Inferior parietal cortex (tissue), 1 donor: ENCODE measurements at regions not wholly inside any gene's neighbourhood (a gene's known extent, or its start where the extent isn't known, plus 50 kb on each side); places are given as distances from the start of the nearest gene placed in this dataset.
"Not testable (repeated sequence)": the region's sequence is repeated elsewhere in the genome, so short reads cannot be mapped to it uniquely, and the experiment has no call there.

Experiments
- DNase-seq: peaks from one replicate; pipeline ENCODE4 v3.0.0-alpha.2; 2016; ENCODE audit errors: extremely low spot score

DNA sequence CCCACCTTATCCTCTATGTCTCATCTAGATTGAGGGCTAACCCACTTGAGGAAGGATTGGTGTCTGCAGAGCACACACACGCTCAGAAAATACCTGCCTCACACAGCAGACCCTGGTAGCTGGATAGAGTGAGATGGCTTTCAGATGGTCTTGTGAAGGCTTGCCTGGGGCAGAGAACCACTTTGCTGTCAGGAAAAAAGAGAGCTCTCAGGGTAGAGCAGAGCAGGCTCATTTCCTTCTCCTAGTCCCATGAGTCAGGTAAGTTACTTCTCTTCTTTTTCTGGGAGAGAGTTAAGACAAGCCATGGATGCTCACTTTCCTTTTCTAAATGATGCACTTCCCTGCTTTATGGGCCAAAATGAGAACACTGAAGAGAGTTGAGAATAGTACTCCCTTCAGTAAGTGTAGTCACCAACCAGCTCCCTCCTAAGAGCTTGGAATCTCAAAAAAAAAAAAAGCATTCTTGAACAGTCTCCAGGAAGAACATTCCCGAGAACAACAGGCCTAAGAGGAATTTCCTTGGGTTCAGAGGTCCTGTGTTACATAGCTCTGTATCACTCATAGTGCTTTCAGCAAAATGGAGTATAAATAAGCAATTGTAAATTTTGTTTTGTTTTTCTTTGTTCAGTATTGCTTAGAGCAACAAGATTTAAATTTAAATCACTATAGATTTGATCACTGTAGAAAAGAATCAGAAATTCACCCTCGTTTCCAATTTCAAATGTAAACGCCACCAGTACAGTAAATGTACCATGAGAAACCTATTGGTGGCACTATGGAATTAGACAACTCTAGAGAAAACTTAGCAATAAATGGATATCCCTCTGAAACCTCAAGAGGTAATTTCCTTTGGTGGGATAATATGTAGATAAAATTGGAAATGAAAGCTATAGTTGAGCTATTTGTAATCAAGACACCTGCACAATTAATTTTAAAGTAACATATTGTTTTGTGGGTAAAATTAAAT lies 530.3 kb downstream of the RFPL4B start:
- peak; percentile 19 for DNase-seq

DNA sequence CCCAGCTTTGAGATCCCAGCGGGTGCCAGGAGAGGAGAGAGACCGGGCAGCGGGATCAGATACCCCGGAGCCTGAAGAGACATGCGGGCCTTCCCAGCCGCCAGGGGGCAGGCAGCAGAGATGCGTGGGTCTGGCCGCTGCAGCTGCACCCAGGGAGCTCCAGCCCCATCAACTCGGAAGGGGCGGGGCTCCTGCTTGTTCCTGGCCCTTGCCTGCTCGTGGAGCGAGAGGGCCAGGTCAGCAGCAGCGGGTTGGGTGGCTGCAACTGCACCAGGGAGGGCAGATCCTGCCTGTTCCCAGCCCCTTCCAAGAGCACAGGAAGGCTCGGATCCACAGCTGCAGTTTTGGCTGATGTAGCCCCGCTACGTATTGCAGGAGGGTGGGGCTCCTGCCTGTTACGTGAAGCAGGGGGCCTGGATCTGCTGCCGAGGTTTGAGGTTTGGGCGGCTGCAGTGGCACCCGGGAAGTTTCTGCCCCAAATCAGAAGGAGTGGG lies 532.8 kb downstream of the RFPL4B start:
- DNase-seq: no peak

- DNase-seq: no peak
Measured at GRCh38 chr6:112881027-112881426, 533.9 kb downstream of the RFPL4B start.

- no peak for DNase-seq
Measured at GRCh38 chr6:112881828-112882780, 535.0 kb downstream of the RFPL4B start.

DNA sequence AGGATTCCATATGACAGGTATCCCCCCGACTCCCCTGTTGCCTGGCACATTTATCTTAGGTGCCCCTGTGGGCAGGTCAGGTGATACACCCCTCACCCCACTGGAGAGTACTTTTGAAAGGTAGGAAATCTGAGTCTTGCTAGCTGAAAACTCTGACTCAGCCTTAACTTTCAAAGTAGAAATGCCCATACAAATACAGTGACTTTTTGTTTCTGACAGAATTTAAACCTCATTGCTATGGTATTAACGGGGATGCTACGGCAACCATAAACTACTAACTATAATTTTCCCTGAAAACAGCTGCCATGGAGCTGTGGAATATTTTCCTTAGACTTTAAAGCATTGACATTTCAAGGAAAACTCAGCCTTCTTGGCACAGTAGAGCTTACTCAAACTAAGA lies 536.0 kb downstream of the RFPL4B start:
- no peak for DNase-seq

DNA sequence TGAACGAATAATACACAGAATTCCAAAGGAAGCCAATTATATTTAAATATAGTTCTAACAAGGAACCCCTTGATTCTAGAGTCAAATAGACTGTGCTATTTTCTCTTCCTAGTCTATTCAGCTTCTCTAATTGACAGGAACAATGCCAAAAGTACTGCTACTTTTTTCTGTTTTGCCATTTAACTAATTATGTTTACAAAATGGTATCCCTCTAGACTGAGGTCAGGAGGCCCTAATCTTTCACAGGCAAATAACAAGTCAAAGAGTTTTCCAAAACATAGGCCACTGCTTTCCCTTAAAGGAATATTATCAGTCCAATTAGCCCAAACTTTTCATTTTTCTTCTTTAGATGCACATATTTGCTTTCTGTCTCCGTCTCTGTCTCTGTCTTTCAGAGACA lies 539.3 kb downstream of the RFPL4B start:
- no peak for DNase-seq

- not testable (repeated sequence) for DNase-seq
Measured at GRCh38 chr6:112887424-112887823, 540.3 kb downstream of the RFPL4B start.

DNA sequence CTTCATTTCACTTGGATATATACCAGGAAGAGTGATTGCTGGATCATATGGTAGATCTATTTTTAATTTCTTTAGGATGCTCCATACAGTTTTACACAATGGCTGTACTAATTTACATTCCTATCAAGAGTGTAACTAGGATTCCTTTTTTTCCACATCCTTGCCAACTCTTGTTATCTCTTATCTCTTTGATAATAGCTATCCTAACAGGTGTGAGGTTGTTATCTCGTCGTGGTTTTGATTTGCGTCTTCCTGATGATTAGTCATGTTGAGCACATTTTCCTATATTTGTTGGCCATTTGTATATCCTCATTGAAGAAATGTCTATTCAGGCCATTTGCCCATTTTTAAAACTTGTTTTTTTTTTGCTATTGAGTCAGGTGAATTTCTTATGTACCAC lies 552.4 kb downstream of the RFPL4B start:
- no peak for DNase-seq

GRCh38 chr6:112903361-112903760 lies 556.2 kb downstream of the RFPL4B start:
- DNase-seq: no peak

GRCh38 chr6:112906726-112907125 lies 559.6 kb downstream of the RFPL4B start:
- no peak for DNase-seq

DNA sequence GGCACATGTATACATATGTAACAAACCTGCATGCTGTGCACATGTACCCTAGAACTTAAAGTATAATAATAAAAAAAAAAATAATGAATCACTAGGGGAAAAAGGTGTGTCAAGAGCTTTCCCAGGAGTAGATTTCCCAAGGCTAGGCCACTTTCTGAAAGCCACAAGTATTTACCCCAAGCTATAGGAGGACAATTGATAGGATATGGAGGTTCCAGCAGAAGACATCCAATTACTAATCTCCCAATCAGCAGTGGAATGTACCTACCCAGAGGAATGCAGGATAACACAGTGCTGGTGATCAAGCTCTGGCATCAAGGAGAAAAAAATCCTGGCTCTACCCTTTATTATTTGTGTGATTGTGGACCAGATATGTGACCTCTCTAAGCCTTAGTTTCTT lies 562.7 kb downstream of the RFPL4B start:
- no peak for DNase-seq

DNA sequence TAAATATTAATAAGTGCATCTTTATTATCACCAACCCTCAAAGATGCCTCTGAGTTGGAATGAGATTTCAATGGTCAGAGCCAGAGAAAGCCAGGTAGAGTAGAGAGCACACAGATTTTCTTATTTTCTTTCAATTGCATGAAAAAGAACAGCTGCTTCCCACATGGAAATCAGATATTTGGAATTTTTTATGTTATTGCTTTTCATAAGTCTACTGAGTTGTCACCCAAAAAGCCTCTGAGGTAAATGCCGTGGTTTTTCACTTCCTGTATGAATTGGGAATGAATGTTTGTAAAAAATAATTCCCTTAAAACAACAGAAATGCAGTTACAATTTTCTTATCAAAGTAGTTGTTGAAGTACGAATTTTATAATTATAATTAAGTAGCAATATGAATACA lies 563.1 kb downstream of the RFPL4B start:
- no peak for DNase-seq

DNA sequence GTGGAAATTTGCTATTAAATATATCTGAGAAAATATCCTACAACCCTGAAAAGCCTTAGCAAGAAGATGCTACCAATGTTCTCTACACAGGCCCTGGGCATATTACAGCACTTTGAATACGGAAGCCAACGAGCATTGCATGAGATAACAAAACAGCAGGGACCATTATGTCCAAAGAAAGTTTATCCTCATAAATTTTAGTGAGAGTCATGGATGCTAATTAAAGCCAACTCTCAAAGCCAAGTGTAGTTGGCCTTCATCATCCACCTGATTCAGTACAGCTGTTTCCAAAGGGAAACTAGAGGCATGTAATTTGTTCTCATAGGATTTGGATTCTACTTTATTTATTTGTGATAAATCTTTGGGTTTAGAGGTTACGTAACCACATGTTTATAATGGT lies 564.8 kb downstream of the RFPL4B start:
- DNase-seq: no peak

- no peak for DNase-seq
Measured at GRCh38 chr6:112912416-112913101, 565.4 kb downstream of the RFPL4B start.

GRCh38 chr6:112919744-112920143 lies 572.6 kb downstream of the RFPL4B start:
- DNase-seq: not testable (repeated sequence)

- DNase-seq: no peak
Measured at GRCh38 chr6:112920994-112921393, 573.9 kb downstream of the RFPL4B start.

DNA sequence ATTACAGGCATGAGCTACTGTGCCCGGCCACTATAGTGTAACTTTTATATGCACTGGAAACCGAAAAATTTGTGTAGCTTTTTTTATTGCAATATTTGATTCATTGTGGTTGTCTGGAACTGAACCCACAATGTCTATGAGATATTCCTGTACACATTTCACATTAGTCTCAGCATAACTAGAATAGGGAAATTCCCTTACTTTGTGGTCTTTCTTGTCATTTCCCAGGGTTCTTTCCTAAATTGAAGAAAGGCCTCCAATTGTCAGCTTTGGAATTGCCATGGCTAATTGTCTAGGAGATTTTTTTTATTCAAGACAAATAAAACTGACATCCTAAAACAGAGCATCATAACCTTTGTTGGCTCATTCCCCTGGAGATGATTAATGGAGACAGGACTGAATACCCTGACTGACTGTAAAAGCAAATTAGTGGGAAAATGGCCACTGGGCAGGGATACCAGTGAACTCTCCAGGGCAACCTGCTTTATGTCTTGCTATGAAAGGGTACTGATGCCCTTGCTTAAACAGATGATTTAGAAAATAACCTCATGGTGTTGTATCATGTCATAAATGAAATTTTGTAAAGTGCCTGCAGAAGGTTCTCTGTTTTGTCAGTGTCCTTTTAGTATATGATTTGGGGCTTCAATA lies 576.9 kb downstream of the RFPL4B start:
- no peak for DNase-seq

- no peak for DNase-seq
Measured at GRCh38 chr6:112925702-112926101, 578.6 kb downstream of the RFPL4B start.

DNA sequence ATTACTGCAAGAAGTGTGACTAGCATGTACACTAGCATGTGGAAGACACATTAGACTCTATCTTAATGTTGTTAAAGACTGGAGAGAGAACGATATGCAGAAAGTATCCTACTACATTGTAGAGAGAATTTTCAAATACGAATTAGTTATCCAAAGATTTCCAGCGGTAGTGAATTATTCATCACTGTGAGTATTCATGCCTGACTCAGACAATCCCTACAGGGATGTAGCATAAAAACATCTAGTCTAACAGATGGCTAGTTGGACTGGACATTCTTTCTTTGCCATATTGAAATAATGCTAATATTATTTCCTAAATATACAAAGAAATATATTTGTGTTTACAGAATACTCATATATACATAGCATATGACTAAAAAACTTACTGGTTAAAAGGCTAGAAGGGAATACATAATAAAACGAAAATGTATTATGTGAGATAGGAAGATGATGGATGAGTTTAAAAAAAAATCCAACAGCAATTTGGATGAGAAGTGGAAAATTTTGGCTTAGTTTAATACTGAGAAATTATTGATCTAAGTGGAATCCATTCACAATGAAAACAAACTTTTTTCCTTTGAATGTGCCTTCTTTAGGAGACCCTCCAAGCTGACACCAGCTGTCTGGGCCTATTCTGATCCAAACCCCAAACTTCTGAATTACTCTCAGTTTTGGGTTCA lies 580.7 kb downstream of the RFPL4B start:
- DNase-seq: no peak

DNA sequence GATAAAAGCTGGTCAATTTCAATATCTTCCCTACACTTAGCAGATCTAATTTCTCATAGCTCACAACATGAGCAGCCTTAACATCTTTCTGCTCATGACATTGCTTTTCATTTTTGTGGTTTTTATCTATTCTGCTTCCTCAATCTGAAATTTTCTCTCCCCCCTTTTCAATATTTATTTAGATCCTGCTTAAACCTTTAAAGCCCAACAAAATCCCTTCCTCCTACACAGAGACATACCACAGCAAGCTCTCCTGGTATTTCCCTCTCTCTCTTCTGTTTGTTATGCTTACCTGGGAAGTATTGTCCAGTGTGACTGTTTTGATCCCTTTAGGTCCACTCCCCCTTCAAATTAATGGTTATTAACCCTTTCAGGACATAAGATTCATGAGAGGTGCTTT lies 582.5 kb downstream of the RFPL4B start:
- no peak for DNase-seq

DNA sequence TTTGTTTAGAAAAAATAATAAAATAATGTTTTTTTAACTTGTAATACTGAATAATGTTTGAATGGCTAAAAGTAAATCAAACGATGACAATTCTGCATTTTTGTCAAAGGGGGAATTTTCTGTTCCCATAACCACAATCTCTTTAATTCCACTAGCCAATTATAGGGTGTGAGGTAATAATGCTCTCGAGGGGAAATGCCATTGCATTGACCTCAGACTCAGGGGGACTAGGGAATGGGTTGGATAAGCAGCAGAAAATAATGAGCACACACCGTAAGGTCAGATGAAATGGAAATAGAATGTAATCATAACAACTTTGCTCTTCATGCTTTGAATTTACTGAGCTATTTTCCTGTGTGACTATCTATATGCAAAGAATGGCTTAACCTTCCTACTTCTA lies 584.7 kb downstream of the RFPL4B start:
- DNase-seq: no peak
